AG08396 (cell line): ENCODE measurements at regions not wholly inside any gene's neighbourhood (a gene's known extent, or its start where the extent isn't known, plus 50 kb on each side); places are given as distances from the start of the nearest gene placed in this dataset.
"Not testable (repeated sequence)": the region's sequence is repeated elsewhere in the genome, so short reads cannot be mapped to it uniquely, and the experiment has no call there.

ENCODE experiments used
- DNase-seq: peaks from one replicate; pipeline ENCODE4 v3.0.0; 2012; ENCODE audit warnings: low spot score, mixed read lengths

DNA sequence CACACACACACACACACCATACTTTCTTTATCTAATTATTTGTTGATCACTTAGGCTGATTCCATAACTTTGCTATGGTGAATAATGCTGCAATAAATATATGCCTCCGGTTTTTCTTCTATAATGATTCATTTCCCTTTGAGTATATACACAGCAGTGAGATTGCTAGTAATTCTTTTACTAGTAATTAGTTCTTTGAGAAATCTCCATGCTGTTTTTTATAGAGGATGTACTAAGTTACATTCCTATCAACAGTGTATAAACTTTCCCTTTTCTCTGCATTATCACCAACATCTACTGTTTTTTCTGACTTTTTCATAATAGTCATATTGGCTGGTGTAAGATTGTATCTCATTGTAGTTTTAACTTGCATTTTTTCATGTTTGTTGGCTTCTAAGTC lies 1405.1 kb downstream of the PCDH9 start:
- DNase-seq = no peak

DNA sequence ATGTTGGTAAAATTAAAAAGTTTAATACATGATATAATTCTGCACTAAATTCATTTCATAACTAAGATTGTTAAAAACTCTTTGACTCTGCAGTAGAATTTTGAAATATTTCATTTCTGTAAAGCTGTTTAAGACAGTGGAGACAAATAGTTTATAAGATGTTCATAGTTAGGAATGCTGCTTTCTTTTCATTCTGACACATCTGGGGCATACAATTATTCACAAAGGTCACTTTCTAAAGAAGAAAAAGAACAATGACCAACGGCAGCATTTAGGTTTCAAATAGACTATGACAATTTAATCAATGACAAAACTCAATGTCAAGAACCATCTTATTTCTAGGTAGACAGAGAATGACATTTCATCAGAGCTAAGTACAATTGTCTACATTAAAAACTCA lies 1422.1 kb downstream of the PCDH9 start:
- peak; percentile 11 for DNase-seq

DNA sequence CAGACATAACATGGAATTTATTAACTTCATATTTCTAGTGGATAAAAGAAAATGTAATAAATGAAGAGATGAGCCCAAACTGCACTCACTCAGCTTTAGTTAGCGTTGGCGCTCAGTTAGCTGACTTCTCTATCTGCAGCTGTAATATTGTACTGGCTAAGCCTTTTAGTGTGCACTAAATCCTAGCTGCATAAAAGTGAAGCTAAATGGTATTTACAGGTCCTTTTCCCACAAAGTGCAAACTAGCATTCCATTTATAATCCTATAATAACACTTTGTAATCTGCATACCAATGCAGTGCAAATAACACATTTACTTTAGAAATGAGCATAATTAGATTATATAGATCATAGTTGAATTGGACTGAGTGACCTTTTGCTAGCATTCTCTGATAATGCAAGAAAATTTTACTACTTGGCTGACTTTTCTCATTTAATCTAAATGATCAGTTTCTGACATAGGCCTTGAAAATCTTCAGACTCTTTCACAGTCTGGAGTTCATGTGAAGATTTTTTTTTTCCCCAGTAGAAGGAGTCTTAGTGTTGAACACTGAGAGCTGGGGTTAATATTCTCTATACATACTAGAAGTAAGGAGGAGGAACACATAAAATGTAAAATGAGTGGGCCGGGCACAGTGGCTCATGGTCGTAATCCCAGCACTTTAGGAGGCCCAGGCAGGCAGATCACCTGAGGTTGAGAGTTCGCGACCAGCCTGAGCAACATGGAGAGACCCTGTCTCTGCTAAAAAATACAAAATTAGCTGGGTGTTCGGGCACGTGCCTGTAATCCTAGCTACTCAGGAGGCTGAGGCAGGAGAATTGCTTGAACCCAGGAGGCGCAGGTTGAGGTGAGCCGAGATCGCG lies 1426.4 kb downstream of the PCDH9 start:
- DNase-seq = no peak

DNA sequence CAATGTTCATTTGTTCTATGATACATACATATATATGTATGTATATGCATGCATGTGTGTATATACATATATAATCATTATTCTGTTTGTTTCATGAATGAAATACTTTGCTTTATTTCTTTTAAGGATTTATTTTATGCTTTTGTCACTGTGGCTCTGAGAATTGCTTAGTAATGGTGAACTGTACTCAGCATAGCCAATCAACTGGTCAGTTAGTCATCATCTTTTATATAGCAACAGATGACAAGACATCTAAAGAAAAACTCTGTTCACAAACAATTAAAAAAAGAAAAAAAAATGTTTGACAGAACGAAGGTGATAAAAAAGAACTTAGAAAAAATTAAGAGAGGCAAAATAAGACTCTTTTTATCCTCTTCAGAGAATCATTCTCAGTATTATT lies 1440.3 kb downstream of the PCDH9 start:
- DNase-seq = peak; percentile 14

DNA sequence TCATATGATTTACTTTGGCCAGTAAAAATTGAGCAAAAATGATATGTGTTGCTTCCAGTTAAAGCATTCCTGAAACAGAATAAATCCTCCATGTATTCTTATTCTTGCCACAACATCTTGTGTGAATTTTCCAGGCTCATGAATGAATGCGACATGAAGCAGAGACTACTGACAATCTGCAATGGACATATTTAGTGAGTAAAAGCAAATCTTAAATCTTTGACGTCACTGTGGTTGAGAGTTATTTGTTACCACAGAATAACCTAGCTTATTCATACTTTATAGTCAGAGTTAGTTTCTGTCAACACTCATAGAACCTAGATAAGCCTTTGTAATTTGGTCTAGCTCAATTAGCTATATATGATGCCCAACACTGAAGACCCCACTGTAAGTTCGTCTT lies 1443.1 kb downstream of the PCDH9 start:
- no peak for DNase-seq

DNA sequence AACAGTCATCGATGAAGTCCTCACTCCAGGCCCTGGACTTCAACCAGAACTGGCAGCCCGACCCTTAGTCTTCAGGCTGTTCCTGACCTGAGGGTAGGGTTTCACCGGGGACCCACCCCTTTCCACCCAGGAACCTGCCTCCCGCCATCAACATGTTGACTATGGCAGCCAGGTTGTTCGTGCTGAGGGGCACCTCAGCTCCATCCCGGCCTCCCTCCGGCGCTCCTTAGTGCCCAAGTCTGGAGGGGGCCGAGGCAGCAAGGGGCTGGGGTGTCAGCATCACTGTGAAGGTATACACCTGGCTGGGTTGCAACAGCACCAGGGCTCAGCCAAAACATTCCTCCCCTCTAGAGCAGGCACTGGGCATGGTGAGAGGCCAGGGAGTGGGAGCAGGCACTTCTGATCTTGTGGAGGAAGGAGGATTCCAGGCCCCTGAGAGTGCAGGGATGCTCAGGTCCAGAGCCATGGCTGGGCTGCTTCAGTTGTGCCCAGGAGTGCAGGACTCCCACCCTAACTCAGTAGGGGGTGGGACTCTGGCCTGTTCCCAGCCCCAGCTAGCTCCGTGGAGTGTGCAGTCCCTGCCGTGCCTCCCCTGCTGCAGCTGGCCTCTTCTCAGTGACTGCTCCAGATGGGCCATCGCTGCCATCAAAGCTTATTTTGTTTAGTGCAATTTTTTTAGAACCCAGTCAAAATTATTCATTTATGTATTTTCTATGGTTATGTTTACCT lies 1445.9 kb downstream of the PCDH9 start:
- no peak for DNase-seq

DNA sequence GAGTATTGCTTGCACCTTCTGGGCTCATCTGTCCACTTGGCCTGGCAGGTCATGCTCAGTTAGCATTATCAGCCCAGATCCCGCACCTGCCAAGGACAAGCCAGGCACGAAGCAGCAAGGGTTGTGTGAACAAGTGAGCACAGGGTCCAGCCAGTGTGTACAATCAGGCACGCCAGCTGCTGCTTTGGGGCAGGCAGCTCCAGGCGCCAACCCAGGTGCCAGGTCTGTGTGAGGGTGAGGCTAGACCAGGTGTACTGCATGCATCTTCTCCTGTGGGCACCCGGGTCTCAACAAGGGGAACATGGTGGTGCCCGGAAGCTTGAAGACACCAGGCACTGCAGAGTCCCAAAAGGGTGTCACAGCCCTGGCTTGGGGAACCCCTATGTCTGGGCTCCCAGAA lies 1446.8 kb downstream of the PCDH9 start:
- DNase-seq = no peak

DNA sequence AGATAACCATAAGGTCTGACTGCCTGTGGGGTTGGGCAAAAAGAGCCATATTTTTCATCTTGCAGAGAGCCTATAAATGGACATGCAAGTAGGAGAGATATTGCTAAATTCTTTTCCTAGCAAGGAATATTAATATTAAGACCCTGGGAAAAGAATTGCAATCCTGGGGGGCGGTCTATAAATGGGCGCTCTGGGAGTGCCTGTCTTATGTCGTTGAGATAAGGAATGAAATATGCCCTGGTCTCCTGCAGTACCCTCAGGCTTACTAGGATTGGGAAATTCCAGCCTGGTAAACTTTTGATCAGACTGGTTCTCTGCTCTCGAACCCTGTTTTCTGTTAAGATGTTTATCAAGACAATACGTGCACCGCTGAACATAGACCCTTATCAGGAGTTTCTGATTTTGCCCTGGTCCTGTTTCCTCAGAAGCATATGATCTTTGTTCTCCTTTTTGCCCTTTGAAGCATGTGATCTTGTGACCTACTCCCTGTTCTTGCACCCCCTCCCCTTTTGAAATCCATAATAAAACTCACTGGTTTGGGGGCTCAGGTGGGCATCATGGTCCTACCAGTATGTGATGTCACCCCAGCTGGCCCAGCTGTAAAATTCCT lies 1458.3 kb downstream of the PCDH9 start:
- not testable (repeated sequence) for DNase-seq

DNA sequence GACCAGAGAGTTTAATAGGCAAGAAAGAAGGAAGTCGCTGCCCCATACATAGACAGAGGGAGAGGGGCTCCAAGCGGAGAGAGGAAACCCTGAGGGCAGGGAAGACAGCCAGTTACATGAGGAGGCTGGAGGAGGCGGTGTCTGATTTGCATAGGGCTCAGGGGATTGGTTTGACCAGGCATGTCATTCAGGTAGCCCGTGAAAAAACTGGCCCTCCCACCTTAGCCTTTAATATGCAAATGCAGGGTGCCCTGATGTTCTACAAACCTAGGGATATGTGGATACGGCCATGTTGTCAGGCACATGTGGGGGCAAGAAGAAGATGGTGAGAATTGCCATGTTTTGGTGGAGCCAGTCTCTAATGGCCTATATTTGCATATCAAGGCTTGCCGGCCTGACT lies 1461.6 kb downstream of the PCDH9 start:
- no peak for DNase-seq

DNA sequence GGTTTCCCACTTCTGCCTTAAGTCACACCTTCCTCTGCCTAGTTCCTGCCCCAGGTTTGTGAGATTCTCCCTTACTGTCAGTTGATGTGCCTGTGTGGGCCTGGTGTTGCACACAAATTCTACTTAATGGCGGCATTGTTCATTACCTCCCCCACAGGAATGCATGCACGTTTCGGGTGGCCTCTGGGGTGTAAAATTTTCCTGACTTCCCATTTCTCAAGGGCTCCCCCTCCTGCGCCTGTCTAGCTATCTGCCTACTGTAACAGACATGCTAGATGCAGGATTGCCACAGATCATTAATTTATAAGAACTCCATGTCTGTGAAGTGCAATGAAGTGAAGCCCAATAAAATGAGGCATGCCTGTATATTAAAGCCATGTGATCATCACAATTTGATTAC lies 1466.3 kb downstream of the PCDH9 start:
- DNase-seq = no peak

DNA sequence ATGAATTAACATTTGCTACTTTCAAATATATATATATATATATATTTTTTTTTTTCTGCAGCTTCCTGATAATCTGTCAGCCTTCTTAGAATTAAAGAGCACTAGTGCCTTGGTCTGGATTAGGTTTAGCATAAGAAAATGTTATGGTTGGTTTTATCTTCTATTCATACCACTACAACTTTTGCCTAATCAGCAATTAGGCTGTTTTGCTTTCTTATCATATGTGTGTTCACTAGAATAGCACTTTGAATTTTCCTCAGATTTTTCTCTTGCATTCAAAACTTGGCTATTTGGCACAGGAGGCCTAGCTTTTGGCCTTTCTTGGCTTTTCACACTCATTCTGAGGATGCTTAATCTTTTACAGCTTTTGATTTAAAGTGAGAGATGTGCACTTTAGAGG lies 1468.1 kb downstream of the PCDH9 start:
- no peak for DNase-seq

DNA sequence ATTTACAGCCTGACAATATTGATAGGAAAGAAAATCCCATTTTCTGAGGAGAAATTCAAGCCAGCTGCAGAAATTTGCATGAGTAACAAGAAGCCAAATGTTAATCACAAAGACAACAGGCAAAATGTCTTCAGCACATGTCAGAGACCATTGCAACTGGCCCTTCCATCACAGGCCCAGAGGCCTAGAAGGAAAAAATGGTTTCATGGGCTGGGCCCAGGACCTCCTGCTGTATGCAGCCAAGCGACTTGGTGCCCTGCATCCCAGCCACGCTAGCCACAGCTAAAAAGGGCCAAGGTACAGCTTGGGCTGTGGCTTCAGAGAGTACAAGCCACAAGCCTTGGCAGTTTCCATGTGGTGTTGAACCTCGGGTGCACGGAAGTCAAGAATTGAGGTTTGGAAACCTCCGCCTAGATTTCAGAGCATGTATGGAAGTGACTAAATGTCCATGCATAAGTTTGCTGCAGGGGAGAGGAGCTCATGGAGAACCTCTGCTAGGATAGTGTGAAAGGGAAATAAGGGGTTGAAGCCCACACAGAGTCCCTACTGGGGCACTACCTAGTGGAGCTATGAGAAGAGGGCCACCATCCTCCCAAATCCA lies 1474.0 kb downstream of the PCDH9 start:
- no peak for DNase-seq

DNA sequence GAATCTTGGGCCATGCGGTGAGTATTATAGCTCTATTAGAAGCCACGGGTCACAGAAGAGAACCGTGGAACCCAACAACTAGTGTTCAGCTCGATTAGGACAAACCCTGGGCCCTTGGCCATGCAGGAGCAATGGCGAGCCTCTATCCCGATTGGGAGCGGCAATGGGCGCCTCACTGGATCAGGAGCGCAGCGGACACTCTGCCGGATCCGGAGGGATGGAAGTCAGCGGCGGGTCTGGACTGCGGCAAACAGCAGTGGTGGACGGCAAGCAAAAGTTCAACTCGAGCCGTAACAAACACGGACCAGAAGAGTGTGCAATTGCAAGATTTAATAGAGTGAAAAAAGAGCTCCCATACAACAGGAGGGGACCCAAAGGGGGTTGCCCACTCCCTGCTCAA lies 1481.9 kb downstream of the PCDH9 start:
- no peak for DNase-seq

DNA sequence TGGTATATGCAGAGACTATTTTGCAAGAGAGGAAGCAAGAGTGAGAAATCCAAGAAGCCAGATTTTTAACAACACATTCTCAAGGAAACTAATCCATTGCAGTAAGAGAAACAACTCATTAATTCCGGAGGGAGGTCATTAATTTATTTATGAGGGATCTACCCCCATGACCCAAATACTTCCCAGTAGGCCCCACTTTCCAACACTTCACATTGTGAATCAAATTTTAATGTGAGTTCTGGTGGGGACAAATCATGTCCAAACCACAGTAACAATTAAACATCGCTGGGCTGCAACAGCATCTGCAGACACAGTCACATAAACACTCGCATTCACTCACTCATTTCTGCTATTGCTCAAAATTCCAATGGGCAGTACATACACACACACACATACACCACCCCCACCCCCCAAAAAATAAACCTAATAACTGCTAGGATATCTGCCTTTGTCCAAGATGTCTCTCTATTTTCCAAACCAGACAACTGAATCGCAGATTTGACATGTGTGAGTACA lies 1483.7 kb downstream of the PCDH9 start:
- no peak for DNase-seq

DNA sequence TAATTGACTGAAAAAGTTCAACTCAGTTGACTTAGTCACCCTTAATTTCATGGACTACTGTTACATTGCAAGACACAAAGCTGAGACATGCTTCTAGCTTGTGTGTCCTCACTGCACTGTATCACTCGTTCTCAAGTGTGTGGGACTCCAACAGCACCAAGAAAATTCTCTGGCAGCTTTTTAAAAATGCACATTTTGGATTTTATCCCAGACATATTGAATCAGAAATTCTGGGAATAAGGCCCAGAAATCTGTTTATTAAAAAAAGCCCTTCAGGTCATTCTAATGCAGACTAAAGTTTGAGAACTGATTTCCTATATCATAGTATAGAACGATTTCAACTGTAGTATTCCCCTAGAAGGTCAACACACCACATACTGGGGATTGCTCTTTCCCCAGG lies 1485.3 kb downstream of the PCDH9 start:
- DNase-seq = no peak

DNA sequence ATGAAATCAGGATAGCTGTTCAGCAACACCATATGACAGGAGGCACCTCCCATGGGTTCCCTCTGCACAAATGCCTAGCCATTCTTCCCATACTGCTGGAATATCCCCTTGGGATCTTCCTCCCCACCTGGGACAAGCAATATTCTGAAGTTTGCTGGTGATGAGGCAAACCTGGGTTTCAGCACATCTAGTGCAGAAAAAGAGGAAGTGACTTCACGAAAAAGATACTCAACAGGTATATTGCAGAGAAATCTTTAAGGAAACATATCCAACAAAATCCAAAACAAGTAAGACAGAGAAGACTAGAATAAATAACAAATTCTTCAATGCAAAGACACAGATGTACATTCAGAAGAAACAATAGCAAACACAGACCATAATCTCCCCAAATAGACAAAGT lies 1497.0 kb downstream of the PCDH9 start:
- DNase-seq = no peak

DNA sequence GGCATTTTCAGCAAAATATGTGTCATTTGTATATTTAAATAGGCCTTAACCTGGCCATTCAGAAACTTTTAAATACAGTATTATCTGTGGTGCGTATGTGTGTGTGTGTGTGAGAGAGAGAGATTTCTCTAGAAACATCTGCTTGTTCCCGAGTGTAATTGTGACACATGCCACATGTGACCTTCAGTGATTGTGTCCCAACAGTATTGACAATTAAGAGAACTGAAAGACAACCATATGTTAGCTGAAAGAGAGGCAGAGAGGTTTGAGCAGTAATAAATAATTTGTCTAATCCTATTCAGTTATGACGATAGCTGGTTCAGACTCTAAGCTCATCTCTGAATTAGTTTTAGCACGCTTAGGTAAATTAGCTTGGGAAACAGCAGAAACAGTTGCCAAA lies 1503.1 kb downstream of the PCDH9 start:
- no peak for DNase-seq

DNA sequence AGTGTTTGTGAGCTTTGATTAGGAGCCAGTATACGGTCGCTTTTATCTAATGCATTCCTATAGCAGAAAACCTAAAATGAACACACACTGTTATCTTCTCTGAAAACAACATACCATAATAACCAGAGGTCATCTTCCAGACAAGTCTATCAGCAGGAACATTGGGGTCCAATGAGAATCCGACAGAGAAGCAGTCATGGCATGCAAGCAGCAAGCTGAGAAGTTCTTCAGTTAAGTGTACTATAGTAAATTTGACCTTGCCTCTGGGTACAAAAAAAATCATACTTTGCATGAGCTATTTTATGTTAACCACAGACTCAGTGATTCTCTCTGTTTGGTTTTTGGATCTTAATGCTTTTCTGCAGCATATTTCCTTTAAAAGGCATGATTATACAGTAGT lies 1505.1 kb downstream of the PCDH9 start:
- no peak for DNase-seq

DNA sequence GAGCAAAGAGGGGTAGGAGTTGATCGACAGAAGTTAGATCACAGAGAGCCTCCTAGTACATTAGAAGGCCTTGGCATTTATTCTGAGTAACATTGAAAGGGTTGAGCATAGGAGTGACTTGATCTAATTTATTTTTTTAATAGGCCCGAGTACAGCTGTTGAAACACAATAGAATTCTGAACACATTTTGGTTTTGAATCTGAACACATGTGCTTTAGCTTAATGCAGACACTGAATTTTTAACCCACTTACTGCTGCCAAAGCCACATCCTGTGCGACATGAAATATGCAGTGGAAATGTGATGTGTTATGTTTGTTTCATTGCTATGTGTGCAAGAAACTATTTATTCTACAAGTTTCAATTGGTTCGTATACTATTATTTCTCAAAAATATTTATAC lies 1505.9 kb downstream of the PCDH9 start:
- no peak for DNase-seq

DNA sequence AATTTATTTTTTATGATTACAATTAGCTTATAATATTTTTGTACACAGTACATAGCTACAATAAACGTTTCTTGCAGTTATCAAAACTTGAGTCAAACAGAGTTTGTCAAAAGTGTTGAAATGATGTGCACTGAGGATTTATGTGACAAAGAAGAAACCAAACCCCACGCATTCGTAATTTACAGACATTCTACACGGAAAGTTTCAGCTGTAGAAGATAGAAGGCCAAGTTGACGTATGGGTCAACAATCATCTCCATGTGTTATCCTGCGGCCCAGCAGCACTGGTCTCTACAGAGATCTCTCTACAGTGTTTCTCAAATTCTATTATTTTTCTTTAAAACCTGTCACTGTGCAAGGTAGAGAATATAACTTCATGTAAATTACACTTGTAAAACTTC lies 1507.6 kb downstream of the PCDH9 start:
- no peak for DNase-seq

DNA sequence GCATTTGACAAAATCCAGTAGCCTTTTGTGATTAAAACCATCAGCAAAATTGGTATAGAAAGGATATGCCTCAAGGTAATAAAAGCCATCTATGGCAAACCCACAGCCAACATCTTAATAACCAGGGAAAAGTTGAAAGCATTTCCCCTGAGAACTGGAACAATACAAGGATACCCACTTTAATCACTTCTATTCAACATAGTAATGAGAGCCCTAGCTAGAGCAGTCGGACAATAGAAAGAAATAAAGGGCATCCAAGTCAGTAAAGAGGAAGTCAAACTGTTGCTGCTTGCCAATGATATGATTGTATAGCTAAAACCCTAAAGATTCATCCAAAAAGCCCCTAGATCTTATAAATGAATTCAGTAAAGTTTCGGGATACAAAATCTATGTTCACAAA lies 1510.3 kb downstream of the PCDH9 start:
- no peak for DNase-seq

DNA sequence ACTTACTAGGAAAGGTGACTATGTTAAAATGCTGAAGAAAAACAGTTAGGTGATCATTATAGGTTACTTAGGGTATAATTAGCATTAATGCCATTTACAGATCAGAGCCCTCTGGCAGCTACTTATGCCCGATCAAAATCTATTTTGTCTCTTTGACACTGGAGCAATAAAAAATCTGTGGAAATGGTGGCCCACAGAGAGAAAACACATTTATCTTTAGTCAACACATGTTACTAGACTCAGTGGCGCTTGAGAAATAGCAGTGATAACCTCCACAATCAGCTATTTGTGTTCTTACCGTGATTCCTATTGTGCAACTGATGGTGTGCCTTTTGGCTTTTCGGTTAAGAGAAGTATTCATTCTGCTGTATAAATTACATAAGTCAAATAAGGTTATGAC lies 1519.6 kb downstream of the PCDH9 start:
- no peak for DNase-seq

DNA sequence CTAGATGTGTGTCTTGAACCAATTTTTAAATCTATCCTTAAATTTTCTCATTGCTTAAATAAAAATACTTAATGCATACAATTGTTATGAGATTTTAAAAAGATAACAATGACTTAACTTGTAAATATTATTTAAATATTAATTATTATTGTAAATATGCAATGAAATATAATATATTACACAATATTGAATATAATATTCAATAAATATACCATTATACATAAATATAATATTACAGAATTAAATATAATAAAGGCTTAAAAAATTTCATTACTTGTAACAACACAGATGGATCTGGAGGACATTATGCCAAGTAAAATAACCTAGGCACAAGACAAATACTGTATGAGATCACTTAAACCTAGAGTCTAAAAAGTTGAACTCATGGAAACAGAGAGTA lies 1532.3 kb downstream of the PCDH9 start:
- DNase-seq = no peak
